Stimulated activated CD8-positive, alpha-beta memory T cell treated with anti-CD3 and anti-CD28 coated beads, Interleukin-12 subunit alpha, Interleukin-12 subunit beta, amount 100 ng/mL, for 1 hour (primary cell): ENCODE measurements at regions not wholly inside any gene's neighbourhood (a gene's known extent, or its start where the extent isn't known, plus 50 kb on each side); places are given as distances from the start of the nearest gene placed in this dataset.
"Not testable (repeated sequence)": the region's sequence is repeated elsewhere in the genome, so short reads cannot be mapped to it uniquely, and the experiment has no call there.

Experiments used
- DNase-seq: peaks from one replicate; pipeline ENCODE4 v3.0.0-alpha.2; 2020; ENCODE audit warnings: low read depth

DNA sequence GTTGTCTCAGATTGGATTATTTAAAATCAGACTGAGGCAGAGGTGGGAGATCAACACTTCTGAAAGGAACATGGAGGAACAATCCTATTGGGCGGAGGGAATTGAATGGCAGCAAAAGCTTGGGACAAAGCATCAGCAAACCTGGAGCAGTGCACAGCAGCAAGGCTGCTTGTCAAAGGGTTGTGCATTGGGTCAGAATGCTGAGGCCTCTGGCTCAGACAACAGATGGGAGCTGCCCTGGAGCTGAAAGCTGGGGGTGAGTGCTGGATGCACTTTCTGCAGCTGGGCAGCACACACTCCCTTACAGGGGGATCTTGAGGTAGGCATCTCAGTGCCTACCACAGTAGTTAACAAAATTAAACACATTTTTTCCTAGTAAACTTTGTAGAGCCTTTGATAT lies 634.4 kb upstream of the MMS22L start:
- no peak for DNase-seq

DNA sequence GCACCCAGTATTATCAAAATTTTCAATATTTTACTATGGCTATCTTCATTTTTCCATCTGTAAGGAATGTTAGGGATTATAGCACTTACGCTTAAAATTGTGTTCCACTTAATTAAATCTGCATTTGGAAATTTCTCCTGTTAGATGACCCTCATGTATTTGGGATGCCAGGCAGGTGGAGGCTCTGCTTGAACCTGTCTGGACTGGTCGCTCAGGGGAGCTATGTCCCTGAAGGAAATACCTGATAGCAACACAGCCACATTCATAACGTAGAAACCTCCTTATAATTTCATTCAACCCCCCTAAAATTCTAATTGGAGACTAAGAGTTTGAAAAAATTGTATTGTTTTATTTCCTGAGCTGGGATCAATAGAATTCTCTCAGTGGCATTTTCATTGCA lies 636.0 kb upstream of the MMS22L start:
- DNase-seq: no peak

DNA sequence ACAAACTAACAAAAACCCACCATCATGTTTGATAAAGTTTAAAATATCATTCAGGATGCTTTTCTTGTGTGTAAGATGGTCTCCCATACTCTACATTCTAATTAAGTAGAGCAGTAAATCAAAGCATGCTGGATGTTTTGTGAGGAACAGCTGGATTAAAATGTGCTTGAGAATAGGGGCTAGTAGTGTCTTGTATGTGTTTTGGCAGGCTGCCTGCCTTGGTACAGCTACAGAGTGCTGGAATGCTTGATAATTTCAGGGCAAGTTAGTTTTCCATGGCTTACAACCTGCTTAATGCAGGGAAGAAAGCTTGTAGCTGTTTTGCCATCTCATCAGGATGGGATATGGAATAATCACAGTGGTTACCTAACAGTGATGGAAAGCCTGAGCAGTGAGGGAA lies 636.6 kb upstream of the MMS22L start:
- DNase-seq: no peak

DNA sequence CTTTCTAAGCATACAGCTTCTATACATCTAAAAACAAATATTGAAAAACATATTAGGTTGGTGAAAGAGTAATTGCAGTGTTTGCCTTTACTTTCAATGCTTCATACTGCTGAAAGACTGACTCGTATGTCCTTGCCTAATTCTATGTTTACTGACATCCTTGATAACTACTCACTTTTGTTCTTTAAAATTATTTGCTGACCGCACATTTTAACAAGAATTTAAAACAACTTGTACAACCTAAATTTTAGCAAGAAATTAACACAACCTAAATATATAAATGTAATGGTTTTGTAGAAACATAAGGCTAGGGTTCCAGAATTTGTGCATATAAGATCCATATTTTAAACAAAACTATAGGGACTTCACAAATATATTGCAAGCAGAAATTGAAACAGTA lies 640.2 kb upstream of the MMS22L start:
- DNase-seq: no peak

DNA sequence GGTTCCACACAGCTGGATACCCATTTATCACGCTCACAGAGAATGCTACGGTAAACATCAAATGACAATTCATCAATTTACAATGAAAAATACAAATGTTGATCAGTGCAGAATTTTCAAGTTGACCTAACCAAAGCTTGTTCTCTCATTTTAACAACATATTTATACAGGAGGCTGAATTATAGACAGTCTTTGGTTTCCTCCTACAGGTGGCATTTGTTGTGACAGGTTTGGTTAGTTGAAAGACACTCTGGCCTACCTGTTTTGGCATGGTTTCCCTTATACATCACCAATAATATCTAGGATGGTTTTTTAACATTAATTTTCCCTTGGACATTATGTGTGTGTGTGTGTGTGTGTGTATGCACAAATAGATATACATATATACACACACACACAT lies 642.5 kb upstream of the MMS22L start:
- DNase-seq: no peak

DNA sequence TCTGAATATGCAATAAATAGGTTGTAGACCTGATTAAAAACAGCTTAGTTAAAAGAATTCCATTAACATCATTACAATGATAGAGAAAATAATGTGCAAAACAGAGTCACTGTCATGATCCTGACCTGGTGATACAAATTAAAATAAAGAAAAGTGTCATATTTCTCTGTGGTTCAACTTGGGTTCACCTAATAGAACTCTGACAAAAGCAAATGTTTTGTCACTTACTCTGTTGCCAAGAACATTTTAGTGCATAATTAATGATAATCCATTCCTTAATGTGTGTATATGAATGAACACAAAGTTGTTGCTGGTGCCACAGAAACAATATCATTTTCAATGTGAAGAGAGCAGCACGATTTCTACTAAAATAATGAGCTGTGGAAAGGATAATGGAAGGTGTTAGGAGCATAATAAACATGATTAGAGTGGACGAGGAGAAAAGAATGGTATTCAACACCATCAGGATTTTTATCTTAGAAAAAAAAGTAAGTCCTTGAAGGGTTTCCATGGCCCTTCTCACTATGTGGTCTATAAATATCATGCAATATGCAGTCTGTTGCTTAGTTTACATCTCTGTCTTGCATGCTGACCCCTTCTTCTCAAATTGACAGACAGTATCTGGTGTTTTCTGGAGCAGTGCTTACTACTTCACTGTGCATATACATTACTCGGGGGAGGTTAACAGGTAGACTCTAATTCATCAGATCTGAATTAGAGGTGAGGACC lies 656.6 kb upstream of the MMS22L start:
- DNase-seq: no peak

DNA sequence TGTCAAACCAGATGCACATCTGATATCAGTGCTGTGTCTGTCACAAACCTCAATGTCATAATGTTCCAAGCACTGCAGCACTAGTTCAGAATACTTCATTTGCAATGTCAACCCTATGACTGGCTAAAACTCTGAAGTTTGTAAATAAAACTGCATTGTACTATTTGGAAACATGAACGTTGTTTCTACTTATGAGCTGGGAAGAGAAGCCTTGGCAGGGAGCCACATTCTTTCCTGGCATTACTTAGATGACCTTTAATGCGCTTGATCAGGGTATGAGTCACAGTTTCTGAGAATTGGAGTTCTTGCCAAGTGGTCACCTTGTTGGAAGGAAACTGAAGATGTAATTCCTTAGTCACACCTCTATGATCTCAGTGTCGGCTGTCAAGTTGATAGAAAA lies 664.8 kb upstream of the MMS22L start:
- DNase-seq: no peak

DNA sequence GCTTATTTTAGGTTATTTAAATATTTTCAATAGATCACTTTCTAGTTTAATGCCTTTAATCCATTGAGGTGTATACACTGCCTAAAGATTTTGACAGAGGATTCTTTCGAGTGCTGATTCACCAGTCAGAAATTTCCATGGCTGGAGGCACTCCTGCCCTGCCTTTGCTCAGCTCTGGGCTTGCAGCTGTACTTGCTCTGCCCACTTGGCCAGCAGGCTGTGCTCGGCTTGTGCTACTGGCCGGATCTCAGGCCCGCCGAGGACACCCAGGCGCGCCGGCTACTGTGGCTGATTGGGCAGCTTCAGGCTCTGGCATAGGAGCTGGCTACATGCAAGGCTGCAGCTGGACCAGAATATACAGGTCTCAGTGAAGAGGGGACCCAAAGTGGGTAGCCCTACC lies 675.1 kb upstream of the MMS22L start:
- no peak for DNase-seq

DNA sequence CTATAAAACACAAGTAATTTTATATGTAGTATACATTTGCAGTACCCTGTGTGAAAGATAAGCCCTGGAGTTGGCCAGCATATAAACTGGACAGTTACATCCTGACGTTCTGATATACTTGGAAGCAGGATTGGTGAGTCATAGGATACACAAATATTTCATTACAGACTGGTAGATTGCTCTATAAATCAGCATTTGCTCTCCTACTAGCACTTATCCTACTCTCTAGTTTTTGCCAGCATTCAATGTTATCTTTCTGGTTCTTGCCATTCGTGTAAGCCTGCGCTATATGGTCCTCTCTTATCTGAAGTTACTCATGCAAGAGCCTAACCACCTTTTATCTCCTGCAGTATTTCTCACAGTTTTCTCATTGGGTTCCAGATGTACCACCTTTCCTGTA lies 680.2 kb upstream of the MMS22L start:
- no peak for DNase-seq

DNA sequence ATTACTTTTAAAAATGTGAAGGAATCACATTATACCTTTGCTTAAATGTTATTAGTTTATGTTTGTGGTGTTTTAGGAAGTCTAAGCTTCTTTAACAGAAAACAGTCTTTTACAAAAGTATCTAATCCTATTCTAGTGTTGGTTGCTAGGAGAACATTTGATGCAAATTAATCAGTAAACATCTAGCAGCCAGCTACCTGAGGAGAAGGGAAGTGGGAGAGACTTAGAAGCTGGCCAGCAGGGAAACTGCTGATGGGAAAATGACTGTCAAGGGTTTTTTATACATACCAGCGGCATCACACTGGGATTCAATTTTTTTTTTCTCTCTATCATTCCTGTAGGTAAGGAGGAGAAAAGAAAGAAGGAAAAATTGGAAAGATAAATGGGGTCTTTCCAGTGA lies 686.0 kb upstream of the MMS22L start:
- DNase-seq: no peak

DNA sequence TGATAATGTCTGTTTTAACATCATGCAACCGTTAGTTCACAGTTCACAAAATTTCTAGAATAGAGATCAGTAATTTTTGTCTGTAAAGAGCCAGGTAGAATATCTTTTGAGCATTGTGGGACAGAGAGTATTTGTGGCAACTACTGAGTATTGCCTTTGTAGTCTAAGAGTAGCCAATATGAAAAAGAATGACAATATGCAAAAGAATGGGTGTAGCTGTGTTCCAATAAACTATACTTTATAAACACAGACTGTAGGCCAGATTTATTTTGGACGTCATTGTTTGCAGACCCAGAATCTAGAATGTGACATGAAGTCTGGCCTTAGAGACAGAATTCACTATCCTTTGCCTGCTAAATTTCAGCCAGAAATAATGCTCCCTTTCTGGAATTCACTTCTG lies 694.1 kb upstream of the MMS22L start:
- DNase-seq: no peak

DNA sequence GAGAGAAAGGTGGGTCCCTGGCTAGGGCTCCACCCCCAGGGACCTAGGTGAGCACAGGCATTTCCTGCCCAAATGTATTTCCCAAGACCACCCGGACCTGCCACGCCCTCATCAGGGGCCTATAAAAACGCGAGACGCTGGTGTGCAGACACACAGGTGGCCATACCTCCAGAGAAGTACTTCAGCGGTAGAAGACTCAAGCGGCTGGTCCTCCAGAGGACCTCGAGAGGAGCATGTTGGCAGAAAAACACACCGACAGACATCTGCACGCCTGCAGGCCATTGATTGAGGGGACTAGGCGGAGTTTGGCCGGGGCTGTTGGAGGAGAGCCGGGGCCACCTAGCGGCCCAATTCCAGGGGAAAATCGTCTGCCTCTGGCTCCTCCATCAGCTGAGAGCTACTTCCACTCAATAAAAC lies 695.8 kb upstream of the MMS22L start:
- no peak for DNase-seq

DNA sequence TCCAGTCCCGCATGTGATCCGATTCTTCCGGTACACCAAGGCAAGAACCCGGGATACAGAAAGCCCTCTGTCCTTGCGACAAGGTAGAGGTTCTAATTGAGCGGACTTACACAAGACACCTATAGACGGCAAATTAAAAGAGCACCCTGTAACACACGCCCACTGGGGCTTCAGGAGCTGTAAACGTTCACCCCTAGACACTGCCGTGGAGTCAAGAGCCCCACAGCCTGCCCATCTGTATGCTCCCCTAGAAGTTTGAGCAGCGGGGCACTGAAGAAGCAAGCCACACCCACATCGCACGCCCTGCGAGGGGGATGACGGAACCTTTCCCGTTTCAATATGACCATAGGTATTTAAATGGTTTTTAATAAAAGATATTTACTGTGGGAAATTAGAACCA lies 696.3 kb upstream of the MMS22L start:
- not testable (repeated sequence) for DNase-seq

DNA sequence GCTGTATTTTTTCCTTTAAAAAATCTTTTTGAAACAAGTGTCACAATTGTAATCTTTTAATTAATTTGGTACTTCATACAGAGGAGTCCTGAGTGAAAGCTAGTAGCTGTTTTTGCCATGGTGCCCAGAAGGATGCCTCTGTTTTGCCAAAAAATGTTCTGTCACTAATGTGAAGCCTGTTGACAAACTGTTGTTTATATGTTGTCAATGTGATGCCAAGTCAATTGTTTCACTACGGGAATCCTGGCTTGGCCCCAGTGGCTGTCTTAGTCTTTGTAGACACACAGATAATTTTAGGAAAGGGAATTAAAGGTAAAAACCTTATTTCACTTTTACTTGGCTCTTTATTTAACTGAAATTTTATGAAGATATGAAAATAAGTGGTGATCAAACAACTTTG lies 706.4 kb upstream of the MMS22L start:
- no peak for DNase-seq

DNA sequence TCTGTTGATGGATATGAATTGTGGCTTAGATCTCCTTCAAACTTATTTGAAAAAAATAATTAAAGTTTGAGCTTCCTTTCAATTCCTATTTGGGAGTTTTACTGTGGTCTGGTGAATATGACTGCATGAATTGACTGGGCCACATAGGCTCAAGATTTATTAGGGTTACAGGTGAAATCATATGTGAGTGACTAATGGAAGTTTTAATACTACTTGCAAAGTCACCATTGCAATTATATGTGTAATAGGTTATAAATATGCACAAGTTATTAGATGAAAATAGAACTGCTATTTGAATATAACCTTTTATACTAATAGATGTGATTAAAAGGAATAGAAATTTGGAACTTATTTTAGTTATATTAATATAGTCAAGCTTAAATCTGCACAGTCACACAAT lies 712.1 kb upstream of the MMS22L start:
- no peak for DNase-seq

DNA sequence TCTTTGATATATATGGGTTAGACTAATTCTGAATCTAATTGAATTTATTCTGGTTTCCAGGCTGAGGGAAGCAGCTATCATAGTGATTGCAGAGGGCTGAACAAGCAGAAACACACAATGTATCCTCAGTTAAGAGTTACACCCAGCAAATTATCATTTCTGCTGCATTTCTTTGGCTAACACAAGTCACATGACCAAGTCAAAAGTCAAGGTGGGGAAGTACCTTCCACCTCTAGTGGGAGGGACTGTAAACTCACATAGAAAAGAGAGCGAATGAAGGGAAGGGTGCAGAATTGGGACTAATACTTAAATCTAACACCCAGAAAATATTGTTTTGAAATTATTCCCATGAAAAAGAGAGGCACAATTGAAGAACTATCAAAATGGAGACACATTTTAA lies 719.7 kb upstream of the MMS22L start:
- no peak for DNase-seq

DNA sequence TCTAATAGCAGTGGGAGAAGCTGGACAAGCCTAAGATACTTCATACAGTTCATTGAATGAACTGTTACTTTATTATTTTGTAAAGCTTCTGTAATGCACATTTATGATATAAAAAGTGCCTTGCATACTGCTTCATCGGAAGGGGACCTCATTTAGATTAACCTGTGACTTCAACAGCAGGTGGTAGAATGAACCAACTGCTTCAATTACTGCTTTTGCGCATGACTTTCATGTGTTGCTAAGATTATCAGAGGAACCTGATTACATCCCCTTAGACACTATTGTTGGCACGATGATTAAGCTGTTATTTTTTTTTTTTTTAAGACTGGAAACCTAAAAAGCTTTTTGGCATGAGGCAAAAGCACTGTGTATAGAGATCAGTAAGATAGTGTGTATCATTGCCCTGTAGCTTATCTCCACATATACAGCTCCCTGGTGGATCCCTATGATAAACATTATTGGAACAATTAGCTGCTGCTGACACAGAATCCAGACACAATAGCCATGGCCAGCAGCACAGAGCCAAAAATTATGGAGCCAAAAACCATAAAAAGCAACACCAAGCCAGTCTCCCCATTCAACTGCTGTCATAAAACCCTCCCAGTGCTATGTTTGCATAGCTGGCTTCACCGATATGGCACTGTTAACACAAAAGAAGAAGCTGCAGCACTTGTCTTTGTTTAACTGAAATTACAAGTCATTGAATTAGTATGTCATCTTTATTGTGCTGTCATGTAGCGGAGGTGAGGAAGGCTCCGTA lies 731.6 kb upstream of the MMS22L start:
- DNase-seq: no peak

DNA sequence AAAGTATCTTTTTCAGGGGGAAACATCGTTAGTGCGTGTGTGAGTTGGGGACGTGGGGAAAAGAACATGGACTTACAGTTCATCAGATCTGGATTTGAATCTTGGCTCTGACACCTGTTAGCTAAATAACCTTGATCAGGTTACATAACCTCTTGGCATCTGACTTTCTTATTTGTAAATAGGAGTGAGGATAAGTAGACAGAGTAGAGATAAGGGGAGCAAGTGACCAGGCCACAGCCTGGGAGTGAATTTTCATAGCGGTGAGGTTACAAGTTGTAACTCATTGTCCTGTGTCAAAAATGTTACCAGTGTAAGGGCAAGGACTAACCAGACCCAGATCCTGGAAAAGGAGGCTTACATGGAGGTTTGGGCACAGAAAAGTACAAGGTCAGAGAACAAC lies 733.5 kb upstream of the MMS22L start:
- no peak for DNase-seq

DNA sequence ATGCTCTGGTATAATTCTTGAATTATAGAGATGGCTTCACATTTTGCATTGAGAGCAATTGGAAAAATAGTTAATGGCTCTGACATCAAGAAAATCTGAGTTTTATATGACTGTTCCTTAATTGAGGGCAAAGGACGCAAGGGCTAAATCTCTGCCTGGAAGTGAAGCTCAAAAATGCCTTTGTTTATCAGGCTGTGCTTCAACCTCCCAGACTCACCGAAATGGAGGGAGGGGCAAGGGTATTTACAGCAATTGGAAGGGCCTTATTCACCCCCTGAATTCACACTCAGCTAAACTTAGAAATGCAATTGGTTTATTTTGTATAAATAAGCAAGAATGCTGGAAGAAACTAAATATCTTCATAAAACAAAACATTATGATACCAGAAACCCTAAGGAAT lies 737.2 kb upstream of the MMS22L start:
- no peak for DNase-seq

DNA sequence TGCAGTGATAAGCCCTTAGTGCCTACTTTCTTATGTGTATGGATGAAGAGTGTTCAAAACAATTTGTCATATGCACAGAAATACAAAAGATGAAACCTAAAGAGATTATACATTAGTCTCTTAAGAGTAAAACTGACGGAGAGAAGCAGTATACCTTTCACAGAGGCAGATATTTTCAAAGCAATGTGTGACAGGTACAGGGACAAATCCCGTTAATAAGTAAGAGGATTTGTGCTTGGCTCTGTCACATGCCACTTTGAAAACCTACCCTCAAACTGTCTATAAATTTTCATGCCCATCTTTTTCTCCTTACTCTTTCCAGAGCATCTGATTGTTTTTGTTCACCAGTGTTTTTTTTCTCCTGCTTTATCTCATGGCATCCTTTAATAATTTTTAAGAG lies 741.3 kb upstream of the MMS22L start:
- DNase-seq: no peak

DNA sequence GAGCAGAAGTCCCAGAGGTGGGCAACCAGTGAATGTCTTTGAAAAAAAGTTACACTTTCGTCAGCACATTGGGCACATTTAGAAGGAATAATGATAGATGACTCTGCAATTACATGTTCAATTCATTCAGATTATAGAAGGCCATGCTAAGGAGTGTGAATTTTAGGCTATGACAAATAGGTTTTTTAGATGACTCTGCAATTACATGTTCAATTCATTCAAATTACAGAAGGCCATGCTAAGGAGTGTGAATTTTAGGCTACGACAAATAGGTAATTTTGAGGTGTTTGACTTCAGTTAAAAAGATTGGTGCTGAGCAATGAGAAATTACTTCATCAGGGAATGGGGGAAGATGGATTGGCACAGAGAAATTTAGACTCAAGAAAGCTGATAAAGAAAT lies 744.9 kb upstream of the MMS22L start:
- no peak for DNase-seq

DNA sequence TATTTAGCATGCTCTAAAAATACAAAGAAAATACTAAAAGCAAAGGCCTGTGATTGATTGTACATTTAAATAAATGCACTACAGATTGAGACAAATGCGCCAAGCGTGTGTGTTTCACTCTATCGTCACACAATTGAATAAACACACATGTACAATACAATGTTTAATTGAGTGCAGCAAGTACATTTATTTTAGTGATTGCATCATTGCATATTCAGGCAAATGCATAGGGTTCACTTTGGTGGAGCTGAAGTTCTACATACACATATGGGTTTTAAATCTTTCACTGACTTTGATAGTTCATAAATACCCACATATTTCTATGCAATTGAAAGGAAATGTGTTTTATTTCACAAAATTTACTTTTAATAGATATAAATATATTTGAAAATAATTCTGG lies 750.6 kb upstream of the MMS22L start:
- no peak for DNase-seq

DNA sequence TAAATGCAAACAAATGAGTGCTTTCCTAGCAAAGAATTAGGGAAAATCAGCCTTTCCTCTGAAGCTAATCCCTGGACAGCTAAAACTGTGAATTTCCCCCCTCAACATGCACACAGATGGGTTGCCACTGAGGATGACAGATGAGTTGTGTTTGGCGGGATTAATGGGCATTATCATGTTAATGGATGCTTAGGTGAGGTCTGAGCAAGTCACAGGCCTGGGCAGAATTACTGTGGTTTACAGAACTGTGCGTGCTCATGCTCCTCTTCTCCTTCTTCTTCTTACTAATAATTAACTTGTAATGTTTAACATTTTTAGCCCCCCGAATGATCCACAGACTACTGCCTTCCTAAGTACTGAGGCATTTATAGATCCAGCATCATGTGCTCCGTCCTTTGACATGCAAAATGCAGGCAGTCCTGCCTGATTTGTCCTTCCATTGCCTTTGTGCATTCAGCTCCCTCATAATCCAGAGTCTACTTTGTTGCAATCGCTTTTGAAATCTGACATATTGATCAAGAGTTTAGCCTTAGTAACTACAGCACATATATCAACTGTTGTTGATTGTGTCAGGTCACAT lies 753.4 kb upstream of the MMS22L start:
- DNase-seq: no peak

DNA sequence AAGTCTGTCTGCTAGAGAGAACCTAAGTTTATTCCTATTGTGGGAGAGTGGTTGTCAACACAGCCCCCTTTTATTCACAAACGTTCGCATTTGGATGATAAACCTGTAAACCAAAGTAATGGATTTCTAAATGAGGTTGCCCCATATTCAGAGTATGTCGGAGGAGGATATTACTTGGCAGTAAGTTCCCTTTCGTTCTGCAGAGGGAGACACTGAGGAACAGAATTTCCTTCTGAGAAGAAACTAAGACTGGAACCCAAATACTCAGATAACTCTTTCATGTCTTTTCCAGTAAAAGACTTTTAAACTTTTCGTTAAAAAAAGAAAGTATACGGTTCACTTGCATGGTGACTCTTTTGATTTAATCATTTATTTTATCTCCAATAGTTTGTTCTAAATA lies 754.6 kb upstream of the MMS22L start:
- no peak for DNase-seq
